NB4 (cell line): ENCODE measurements at regions not wholly inside any gene's neighbourhood (a gene's known extent, or its start where the extent isn't known, plus 50 kb on each side); places are given as distances from the start of the nearest gene placed in this dataset.

Experiments
- CTCF ChIP-seq: IDR thresholded peaks from one replicate; pipeline ENCODE4 v1.5.1; 2012; ENCODE audit warnings: low read depth, low read length
- MYC ChIP-seq: IDR thresholded peaks from 2 replicates; pipeline ENCODE4 v1.6.1; 2011; ENCODE audit warnings: low read depth, low read length
- POLR2A ChIP-seq: IDR thresholded peaks from 2 replicates; pipeline ENCODE4 v1.6.1; 2011; ENCODE audit warnings: mild to moderate bottlenecking; ENCODE audit not compliant: insufficient read length; ENCODE audit errors: extremely low read depth
- TF ChIP-seq, protein P1 (sequence below): IDR thresholded peaks from 2 replicates; pipeline ENCODE4 v1.6.1; 2011; ENCODE audit warnings: low read depth, low read length

DNA sequence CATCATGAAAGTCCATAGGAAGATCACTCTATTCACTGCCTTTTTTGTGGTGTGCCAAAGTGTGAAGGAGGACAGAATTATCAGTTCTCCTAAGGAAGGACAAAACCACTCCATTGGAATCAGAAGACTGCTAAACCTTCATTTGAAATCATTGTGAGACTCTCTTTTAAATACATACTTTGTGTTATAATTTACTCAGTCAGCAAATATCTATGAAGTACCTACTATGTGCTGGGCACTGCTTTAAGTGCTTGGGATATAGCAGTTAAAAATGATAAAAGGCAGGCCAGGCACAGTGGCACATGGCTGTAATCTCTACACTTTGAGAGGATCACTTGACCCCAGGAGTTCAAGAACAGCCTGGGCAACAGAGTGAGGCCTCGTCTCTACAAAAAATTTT lies 692.3 kb downstream of the DSC3 start:
- TF ChIP-seq, protein P1, sequence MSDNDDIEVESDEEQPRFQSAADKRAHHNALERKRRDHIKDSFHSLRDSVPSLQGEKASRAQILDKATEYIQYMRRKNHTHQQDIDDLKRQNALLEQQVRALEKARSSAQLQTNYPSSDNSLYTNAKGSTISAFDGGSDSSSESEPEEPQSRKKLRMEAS: no peak
- TF ChIP-seq POLR2A: no peak
- TF ChIP-seq CTCF: no peak
- no peak for TF ChIP-seq MYC
